ENCODE measurements at regions not wholly inside any gene's neighbourhood (a gene's known extent, or its start where the extent isn't known, plus 50 kb on each side); places are given as distances from the start of the nearest gene placed in this dataset.

GRCh38 chr16:79305074-79305473, 295.5 kb downstream of the MAF start:
- no peak for TF ChIP-seq CTCF (IDR thresholded peaks at IDR 0.05)
- ATAC-seq (no peak), DNase-seq (no peak)
- Histone ChIP-seq H3K4me1 (no peaks in the 10 kb centered on the region), H3K27ac (no peak overlapping the region), H3K36me3 (no peaks in the 10 kb centered on the region), H3K4me3 (no peak overlapping the region), H3K27me3 (ENCODE audit: low read depth) (peaks cover 4% of the 10 kb centered on the region), H3K9me3 (no peaks in the 10 kb centered on the region)
- intact Hi-C loops (cut with DNase I), result no loop called here

DNA sequence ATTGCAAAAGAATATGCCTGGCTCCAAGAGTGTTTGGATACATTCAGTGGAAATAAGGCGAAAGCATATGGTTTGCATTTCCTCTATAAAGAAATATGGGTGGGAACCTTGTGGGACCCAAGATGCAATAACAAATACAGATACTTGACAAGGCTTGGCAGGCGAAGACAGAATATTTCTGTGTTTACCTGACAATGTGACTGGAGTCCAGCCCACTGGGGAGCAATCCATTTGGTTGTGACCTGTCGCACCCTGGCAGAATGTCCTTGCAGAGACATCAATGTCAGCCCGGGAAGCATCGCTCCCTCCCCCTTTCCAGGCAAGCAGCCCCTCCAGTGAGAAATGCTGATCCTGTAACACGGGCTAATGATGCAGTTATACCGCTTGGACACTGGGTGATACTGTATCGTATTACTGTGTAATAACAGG, 296.6 kb downstream of the MAF start:
- no peak for TF ChIP-seq CTCF (IDR thresholded peaks at IDR 0.05)
- peaks cover 4% of the 10 kb centered on the region for H3K27me3 ChIP-seq (ENCODE audit: low read depth)
- no peak for DNase-seq
- H3K4me1 ChIP-seq, result no peaks in the 10 kb centered on the region
- intact Hi-C loops (cut with DNase I), result no loop called here
- no peaks in the 10 kb centered on the region for H3K9me3 ChIP-seq
- no peak overlapping the region for H3K4me3 ChIP-seq
- no peak for ATAC-seq
- H3K36me3 ChIP-seq, result no peaks in the 10 kb centered on the region
- no peak overlapping the region for H3K27ac ChIP-seq

DNA sequence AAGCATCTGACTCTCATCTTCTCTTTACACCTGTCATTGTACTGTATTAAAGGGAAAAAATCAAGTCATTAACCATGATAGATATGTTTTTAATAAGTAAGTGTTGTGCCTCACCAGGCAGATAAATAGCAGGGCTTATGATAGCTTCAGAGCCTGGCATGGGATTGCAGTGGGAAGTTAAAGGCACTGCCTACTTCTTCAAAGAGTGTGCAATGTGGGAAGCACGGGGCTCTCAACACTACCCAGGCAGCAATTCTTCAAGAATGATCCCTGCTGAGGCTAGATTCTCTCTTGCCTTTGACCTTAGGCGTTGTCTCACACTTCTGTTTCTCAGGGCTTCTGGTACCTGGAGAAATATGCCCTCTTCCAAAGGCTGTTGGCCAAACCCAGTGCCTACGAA, 297.3 kb downstream of the MAF start:
- Histone ChIP-seq H3K27ac (no peak overlapping the region), H3K27me3 (ENCODE audit: low read depth) (peaks cover 4% of the 10 kb centered on the region), H3K4me3 (no peak overlapping the region), H3K9me3 (no peaks in the 10 kb centered on the region), H3K36me3 (no peaks in the 10 kb centered on the region), H3K4me1 (no peaks in the 10 kb centered on the region)
- no peak for TF ChIP-seq CTCF (IDR thresholded peaks at IDR 0.05)
- intact Hi-C loops (cut with DNase I), result no loop called here
- DNase-seq (no peak), ATAC-seq (no peak)

DNA sequence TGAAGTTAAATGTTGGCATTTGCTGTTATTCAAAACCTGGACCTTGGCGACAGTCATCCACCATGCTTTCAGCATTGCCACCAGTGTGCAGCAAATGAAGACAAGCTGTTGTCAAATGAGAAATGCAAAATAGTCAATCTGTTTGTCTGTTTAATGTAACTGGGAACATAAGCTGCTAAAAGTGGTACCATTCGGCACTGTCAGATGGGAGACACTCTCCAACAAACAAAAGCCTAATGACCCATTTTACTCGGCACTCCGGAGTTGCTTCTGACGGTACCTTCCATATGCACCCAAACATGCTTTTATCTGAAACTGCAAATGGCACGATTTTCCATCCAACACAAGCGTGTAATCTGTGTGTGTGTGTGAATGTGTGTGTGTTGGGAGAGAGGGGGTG, 297.8 kb downstream of the MAF start:
- no peak for ATAC-seq
- Histone ChIP-seq H3K36me3 (no peaks in the 10 kb centered on the region), H3K4me3 (no peak overlapping the region), H3K27me3 (ENCODE audit: low read depth) (peaks cover 4% of the 10 kb centered on the region), H3K9me3 (no peaks in the 10 kb centered on the region), H3K27ac (no peak overlapping the region), H3K4me1 (no peaks in the 10 kb centered on the region)
- TF ChIP-seq CTCF (IDR thresholded peaks at IDR 0.05), result no peak
- no peak for DNase-seq
- intact Hi-C loops (cut with DNase I), result no loop called here

- H3K9me3 ChIP-seq, result no peaks in the 10 kb centered on the region
- peaks cover 4% of the 10 kb centered on the region for H3K27me3 ChIP-seq (ENCODE audit: low read depth)
- H3K4me3 ChIP-seq, result no peak overlapping the region
- TF ChIP-seq CTCF (IDR thresholded peaks at IDR 0.05), result no peak
- no peak overlapping the region for H3K27ac ChIP-seq
- ATAC-seq (no peak), DNase-seq (no peak)
- intact Hi-C loops (cut with DNase I), result no loop called here
- H3K36me3 ChIP-seq, result no peaks in the 10 kb centered on the region
- no peaks in the 10 kb centered on the region for H3K4me1 ChIP-seq
Measured at GRCh38 chr16:79301051-79301450, 299.5 kb downstream of the MAF start.
